HCT116 (cell line): ENCODE measurements at regions not wholly inside any gene's neighbourhood (a gene's known extent, or its start where the extent isn't known, plus 50 kb on each side); places are given as distances from the start of the nearest gene placed in this dataset.

ENCODE experiments used
- EZH2phosphoT487 ChIP-seq: fragments of 200-600 bp; IDR thresholded peaks from 2 replicates; pipeline ENCODE4 v1.6.1; 2018; ENCODE audit warnings: antibody characterized with exemption, borderline replicate concordance
- TF ChIP-seq, protein P1 (sequence below), 3 experiments: fragments of 200-600 bp in 1 of 3; sonication (generic) in 1 of 3; IDR thresholded peaks in 2 of 3; conservative IDR thresholded peaks in 1 of 3; 2 replicates each; pipeline ENCODE4 v1.5.1; 2012 to 2017; ENCODE audit warnings: low read depth in 2 of 3, low read length in 2 of 3, antibody characterized with exemption in 1 of 3, borderline replicate concordance in 1 of 3, control low read depth in 1 of 3, mild to moderate bottlenecking in 1 of 3, mixed read lengths in 1 of 3, mixed run types in 1 of 3, moderate library complexity in 1 of 3; ENCODE audit not compliant: insufficient read depth in 1 of 3

DNA sequence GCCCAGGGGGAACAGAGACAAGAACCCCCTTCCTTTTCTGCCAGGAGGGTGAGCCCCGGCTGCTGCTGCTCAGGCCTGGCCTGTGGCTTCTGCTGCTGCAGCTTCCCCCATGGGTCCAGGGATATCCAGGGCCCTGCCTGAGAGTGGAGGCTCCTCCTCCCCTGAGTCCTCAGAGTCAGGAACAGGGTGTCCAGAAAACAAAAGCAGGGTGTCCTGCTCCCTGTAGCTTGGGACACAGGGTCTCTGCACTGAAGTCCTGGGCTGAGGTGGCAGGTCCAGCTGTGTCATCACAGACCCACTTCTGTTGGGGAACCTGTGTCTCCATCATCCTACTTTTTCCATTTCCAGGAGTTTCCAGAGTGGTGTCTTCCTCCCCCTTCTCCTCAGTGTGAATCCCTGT is 76.1 kb downstream of the ZNF280B start:
- TF ChIP-seq EZH2phosphoT487 = no peak
- TF ChIP-seq, protein P1, sequence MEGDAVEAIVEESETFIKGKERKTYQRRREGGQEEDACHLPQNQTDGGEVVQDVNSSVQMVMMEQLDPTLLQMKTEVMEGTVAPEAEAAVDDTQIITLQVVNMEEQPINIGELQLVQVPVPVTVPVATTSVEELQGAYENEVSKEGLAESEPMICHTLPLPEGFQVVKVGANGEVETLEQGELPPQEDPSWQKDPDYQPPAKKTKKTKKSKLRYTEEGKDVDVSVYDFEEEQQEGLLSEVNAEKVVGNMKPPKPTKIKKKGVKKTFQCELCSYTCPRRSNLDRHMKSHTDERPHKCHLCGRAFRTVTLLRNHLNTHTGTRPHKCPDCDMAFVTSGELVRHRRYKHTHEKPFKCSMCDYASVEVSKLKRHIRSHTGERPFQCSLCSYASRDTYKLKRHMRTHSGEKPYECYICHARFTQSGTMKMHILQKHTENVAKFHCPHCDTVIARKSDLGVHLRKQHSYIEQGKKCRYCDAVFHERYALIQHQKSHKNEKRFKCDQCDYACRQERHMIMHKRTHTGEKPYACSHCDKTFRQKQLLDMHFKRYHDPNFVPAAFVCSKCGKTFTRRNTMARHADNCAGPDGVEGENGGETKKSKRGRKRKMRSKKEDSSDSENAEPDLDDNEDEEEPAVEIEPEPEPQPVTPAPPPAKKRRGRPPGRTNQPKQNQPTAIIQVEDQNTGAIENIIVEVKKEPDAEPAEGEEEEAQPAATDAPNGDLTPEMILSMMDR (IDR thresholded peaks at IDR 0.05 in 2 of 3, conservative IDR thresholded peaks at IDR 0.05 in 1 of 3; ENCODE audit: borderline replicate concordance in 1 of 3, insufficient read depth in 1 of 3, low read depth in 2 of 3, low read length in 2 of 3) = no peak
